ENCODE measurements at regions not wholly inside any gene's neighbourhood (a gene's known extent, or its start where the extent isn't known, plus 50 kb on each side); places are given as distances from the start of the nearest gene placed in this dataset.

DNA sequence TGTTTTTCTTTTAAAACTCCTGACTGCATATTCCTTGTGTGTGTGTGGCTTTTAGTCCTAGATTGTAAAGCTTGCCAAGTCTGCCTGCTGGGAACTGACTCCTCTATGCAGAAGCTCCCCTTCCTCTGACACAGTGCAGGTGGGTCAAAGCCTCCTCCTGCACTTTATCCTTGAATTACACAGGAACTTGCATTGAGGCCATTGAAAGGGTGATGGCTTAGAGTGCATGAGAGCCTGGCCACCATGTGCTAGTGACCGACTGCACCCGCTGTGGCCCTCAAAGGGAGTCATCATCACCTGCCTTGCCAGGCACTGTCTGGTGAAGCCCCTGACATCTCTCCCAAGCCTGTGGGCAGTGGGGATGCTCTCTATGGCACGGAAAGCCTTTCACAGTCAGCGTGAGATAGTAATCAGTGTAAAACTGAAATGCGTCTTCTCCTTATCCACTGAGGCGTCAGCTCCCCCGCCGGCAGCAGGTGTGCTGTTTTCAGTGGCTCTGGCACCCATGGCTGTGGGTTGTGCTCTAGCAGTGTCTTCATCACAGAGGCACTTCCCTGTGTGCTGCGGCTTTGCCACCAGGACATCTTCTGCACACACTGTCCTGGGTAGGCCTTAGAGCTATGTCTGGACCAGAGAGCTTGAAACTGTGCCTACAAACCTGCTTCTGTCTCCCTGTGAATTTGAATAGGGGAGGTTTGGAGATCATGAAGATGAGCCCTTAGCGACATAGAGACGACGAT is 87.9 kb downstream of the THBS2 start:
- DNase-seq = no peak

DNA sequence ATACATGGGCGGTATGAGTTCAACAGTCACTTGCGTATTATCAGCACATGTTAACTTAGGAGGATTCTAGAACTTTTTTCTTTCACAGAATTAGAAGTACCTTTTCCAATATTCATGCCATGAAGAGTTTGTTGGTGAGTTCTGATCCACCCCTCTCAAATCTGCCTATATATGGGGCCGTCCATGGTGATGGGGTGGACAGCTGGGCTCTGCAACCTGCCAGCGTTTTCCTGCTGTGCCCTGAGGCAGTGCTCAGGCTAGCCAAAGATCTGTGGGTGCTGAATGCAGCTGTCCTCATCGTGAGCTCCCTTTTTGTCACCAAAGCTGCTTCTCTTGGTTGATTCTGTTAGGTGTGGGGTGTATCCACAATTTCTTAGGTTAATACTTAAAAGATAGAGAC is 88.7 kb downstream of the THBS2 start:
- DNase-seq = no peak

DNA sequence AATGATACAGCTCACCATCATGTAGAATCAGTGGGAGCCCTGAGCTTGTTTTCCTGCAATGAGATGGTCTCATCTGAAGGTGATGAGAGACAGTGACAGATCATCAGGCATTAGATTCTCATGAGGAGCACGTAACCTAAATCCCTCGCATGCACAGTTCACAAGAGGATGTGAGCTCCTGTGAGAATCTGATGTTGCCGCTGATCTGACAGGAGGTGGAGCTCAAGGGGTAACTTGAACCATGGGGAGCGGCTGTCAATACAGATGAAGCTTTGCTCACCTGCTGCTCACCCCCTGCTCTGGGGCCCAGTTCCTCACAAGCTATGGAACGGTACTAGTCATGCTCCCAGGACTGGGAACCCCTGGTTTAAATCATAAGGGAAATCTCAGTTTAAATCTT is 89.2 kb downstream of the THBS2 start:
- DNase-seq = no peak

DNA sequence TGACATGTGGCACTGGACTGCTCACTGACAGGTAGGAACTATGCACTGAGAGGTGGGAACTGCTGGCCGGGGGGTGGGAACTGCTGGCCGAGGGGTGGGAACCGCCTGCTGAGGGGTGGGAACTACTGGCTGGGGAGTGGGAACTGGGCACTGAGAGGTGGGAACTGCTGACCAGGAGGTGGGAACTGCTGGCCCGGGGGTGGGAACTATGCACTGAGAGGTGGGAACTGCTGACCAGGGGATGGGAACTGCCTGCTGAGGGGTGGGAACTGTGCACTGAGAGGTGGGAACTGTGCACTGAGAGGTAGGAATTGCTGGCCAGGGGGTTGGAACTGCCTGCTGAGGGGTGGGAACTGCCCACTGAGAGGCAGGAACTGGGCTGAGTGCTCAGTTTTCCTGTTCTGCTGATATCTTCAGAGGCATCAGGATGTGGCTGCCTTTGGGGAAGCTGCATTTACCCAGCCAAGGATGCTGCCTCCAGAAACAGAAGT is 90.2 kb downstream of the THBS2 start:
- no peak for DNase-seq

DNA sequence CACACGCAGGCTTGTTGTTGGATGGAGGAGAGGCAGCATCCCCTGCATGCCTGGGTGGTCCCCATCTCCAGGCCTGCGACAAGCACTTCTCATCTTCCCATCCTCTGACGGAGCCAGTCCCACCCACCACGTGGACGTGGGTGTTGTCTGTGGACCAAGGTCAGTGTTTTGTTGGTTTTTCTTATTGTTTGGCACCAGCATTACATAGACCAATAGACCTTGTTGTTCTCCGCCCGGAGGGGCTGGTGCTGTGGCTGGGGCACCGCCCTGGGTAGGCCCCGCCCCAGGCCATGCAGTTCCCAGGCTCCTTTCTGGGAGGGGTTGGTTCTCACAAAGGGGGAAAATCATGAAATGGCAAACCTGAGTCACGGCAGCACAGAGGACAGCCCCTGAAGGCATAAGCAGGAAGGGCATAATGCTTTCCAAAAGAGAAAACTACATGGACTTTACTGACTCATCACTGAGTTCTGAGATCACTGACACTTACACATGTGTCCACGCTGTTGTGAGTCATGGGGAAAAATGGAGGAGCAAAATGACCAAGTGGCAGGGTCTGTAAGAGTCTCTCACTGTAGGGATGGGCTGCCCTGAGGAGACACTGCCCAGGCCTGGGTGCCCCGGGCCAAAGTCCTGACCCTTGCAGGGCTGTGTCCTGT is 90.8 kb downstream of the THBS2 start:
- DNase-seq = no peak

DNA sequence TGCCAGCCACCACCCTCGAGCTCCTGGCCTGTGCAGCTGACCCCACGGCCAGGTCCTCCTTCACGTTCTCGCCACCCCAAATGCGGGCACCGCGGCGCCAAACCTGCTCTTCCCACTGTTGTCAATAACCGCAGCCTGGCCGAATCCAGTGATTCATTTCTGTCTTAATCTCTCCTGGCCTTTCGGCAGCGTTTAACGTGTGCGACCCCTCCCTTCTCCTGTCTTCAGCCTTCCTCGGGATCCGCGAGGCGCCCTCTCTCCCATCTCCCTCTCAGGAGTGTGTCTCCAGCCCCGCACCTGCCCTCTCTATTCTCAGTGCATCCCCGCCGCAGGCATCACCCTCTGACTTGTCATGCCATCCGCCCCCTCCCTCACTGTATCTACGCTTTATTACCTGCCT is 91.4 kb downstream of the THBS2 start:
- DNase-seq = no peak

DNA sequence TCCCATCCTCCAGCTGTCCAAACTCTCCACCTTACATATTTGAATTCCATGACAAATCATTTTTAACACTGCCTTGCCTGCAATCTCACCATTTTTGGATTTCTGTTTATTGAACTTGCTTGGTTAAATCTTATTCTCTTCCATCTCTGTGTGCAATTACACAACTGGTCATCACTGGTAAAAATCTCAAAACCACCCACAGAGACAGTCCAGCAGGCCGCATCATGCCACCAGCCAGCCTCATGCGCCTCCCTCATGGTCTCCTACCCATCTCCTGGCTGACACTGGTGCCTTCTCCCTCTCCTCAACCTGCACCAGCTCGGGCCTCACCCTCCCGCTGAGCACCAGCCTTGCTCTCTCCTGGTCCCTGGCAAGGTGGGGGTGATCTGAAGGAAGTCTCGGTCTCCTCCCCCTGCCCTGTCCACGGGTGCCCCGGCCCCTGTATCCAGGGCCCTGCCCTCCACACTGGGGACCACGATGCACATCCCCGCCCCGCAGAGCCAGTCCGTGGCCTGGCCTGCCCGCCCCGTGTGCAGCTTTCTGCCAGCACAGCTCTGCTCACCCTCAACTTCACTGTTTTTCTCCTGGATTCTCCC is 92.0 kb downstream of the THBS2 start:
- DNase-seq = no peak

DNA sequence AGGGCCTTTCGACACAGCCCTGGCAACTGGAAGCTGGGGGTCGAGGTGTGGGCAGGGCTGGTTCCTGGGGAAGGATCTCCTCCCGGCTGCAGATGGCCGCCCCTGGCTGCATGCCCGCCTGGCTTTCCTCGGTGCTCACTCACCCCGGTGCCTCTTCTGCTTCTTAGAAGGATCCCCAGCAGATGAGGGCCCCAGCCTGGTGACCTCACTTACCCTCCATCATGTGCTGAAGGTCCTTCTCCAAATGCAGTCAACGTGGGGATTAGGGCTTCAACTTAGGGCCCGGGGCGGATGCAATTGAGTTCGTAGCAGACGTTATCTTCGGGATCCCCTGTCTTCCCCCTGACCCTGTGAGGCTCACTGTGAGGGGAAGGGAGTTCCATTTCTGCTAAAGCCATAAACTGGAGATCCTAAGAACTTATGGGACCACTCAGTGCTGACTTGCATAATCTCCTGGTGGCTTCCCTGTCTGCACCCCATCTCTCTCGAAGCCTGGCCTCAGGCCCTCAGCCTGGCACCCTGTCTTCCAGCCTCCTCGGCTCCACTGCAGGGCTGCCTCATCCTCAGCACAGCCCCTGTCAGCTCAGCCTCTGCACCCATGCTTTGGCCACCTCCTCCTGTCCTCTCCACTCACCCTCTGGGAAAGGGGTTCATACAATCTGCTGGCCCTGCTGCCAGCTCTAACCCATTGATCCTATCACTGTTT is 92.6 kb downstream of the THBS2 start:
- no peak for DNase-seq

DNA sequence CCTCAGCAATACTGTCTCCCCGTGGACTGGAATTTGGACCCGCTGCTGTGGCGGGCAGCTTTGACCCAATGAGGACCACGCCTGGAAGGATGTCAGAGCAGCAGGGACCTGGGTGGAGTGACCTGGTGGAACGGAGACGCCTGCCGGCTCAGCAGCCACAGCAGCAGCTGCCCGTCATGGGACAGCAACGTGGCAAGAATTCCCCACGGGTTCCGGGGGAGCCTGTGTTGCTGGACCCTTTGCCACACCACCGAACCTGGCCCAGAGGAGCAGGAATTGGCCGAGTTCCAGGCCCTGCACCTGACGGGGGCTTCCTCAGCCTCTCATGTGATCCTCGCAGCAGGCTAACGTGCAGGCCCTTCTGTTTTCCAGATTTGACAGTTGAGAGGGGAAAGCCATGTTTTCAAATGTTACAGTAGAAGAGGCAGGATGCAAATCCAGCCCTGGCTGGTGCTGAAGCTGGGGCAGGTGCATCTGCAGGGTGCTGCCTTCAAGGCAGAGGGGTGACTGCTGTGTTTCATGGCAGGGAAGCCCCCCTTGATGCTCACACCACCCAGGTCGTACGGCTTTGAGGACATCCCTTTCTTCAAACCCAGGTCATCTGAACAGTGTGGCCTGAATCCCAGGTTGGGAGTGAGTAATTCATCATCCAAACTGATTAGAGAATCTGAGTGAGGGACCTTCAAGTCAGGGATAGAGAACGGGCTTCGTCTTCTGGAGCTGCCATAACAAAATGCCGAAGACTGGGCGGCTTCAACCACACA is 93.4 kb downstream of the THBS2 start:
- no peak for DNase-seq

DNA sequence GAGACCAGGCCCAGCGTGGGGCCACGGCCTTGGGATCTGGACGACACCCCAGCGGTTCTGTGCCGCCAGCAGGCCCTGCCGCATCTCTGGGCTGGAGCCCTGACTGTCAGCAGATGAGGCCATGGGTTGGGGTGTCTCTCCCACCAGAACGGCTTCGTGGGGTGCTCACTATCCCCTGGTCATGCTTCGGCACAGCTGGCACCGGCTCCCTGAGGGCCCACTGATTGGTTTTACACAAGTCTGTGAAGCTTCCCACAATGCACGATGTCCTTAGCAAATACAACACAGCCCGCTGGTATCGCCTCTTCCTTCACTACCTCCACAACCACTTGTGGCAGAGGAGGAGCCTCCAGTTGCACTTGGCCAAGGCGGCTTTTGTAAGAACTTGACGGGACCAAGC is 94.3 kb downstream of the THBS2 start:
- DNase-seq = no peak

DNA sequence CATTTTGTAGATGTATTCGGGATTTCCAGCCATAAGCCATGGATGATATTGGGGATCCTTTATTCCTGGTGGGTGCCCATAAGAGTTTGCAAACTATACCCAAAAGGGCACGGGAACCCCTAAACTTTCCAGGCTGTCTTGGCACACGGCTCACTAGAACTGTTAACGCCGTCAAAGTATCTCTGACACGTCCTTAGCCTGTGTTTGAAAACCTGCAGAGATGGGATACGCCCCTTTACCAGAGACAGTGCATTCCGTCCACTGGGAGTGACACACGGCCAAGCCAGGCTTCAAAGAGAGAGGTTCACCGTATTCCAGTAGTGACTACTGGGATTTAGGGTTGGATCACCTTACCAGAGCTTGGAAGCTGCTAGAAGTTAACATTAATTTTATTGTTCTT is 95.0 kb downstream of the THBS2 start:
- DNase-seq = no peak

DNA sequence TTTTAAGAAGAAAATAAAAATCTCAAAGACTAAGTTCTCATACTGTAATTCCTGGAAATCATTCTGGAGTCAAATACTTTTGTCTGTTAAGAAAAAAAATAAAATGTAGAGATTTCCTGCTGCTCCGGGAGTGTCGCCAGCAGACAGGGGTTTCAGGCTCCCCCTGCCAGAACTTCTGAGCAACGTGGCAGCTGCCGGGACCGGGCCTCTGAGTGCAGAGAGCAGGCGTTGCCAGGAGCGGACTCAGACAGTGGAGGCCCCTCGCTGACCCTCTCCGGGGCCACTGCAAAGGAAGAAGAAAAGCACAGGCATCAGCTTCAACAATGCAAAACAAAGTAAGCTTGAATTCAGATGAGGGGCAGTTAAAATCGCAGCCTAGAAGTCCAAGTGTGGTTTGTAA is 95.5 kb downstream of the THBS2 start:
- peak; percentile 87 for DNase-seq

DNA sequence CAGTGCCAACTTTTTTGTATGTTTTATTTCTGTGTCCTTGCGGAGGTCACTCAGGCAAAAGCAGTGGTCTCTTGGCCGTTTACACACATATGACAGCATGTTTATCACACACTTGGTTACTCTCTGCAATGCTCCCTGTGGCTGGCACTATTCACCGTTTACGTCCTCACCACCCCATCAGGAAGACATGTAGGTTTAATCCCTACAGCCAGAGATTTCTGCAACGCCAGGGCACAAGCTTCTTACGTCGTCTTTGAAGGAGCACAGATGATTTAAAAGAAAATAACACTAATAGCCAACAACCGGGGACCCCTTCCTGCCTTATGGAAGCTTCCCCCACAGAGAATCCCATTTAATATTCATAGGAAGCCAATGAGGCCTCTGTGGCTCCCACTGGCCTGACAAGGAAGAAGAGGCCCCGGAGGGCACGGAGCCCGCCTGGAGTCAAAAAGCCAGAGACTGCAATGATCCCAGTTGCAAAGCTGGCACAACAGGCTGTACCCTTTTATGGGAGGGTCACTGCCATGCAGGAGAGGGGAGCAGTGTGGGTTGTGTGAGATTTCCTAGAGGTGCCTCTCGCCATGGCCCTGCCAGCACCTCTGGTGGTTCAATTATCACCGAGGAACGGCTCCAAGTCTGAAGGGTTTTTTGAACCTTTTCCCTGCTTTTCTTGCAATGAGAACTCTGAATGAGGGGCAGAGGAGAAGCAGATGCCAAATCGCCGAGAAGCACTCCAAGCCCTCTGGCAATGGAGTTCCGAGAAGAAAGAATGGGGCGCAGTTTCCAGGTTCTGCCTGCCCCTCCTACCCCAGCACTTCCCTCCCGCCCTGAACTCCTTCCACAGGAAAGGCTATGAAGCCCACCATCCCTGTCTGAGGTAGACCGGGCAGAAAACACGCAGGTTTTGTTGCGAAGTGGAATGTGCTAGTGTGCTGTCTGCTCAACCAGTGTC is 96.2 kb downstream of the THBS2 start:
- peak; percentile 55 for DNase-seq

DNA sequence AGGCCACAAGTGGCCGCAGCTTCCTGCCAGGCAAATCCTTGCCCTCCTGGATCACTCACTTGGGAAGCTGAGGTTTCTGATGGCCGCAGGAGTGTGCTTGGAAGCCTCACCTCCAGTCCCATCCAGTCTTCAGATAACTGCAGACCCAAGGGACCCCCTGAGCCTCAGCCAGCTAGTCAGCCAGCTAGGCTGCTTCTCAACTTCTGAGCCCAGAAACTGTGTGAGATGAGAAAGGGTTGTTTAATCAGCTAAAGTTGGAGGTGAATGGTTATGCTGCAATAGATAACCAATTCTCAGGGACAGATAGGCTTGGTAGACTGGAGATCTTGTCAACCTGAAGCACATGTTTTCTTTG is 96.9 kb downstream of the THBS2 start:
- DNase-seq = no peak

DNA sequence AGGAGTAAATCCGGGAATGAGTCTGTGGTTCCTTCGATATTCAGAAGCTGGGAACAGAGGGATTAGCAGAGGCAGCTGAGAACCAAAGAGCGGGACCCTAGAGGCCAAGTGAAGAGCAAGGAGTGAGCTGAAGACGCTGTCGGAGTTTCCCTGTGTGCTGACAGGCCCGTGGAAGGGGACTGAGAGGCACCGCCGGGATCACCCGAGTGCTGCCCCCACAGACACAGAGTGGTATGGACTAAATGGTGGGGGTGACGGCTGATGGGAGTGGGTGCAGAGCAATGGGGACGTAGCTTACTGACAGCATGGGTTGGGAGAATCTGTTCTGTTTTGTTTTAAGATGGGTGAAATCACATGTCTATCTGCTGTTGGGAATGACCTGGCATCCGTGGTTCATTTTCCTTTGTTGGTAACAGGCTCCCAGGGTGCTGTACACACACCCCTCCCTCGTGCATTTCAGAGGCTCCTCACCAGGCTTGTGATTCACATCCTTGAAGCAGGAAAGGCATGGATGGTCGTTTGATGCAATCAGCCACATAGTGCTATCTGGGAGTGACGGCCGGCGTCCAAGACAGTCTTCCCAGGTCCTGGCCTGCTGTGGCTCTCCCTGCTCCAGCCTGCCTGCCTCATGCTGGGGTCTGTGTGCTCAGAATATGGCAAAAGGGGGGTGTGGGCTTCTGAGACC is 97.4 kb downstream of the THBS2 start:
- no peak for DNase-seq

DNA sequence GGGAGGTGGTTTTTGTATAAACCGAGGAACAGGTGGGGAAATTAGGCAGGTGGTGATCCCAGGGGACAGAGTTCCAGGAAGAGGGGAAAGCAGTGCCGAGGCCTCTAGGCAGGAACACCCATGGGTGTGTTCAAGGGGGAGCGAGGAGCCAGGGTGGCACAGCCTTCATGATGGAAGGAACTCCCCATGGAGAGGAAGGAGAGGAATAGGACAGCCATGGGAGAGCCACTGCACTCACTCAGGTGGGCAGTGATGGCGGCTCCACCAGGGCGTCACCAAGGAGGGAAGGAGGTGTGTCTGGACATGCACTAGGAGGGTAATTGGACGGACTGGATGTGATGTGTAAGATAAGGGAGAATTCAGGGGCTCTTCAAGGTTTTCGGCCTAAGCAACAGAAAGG is 98.2 kb downstream of the THBS2 start:
- DNase-seq = no peak

DNA sequence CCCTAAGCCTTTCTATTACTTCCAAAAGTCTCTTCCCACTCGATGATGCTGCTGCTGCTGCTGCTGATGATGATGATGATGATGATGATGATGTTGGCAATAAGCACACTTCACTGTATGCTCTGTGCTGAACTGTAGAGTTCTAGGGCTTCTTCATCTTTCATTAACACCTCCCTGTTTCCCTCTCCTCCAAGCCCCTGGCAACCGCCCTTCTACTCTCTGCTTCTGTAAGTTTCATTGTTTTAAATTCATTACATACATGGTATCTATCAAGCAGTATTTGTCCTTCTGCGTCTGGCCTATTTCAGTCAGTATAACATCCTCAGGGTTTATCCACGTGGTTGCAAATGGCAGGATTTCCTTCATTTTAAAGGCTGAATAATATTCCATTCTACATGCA is 100.2 kb downstream of the THBS2 start:
- no peak for DNase-seq

DNA sequence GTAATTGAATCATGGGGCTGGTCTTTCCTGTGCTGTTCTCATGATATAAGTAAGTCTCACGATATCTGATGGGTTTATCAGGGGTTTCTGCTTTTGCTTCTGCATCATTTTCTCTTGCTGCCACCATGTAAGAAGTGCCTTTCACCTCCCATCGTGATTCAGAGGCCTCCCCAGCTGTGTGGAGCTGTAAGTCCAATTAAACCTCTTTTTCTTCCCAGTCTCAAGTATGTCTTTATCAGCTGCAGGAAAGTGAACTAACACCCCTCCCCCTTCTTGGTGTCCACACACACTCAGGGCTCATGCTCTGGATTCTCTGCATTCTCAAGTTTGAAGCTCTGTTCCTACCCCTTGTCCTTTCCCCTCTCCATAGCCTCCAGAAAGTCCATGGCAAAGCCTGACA is 107.1 kb downstream of the THBS2 start:
- no peak for DNase-seq

DNA sequence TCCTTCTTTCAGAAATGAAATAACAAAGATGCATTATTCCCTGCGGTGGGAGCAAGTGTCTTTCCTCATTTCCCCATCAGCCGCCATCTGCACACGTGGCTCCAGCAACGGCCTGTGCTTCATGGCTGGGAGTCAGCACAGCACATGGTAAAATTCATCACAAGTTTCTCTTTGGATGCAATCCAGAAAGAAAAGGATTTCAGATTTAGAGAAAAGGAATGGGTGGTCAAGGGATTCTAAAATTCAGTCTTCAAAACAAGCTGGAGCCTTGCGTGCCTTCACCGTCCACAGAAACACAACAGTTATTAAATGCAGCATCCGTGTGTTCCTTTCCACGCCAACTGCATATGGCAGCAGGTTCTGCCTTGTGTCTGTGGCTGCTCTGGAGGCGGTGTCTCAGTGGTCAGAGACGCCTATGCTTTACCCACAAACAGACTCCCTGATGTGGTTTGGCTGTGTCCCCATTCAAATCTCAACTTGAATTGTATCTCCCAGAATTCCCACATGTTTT is 107.6 kb downstream of the THBS2 start:
- peak; percentile 71 for DNase-seq

DNA sequence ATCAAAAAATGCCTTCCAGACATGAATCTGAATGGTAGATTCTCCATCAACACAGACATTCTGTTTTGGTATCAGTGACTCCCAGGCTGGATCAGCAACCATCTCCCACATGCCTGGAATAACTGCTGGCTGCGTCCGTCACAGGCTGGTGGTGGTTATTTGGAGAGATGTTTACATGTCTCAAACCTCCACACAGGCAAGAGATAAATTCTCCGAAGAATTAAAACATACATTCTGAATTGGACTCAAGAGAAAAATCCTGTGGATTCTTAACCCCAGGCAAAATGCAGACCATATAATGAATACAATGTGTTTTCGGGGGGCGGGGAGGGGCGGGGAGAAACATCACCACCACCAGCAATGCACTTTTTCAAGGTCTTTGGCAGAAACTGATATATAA is 108.2 kb downstream of the THBS2 start:
- DNase-seq = peak; percentile 54

DNA sequence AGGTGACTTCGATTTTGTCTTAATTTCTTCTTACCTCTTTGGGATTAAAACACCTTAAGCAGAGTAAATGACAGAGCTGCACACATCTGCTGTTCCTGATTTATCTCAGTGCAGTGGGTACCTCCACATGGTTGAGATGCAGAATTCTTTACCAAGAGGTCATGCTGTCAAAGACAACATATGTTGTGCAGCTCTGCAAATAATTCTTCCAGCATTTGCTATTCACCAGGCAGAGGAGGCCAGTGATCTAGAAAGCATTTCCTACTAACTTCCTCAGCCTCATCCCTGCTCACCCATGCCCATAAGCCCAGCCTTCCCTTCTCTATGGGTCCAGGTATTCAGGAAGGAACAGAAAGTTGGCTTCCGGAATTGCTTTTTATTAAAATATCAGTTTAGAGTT is 109.3 kb downstream of the THBS2 start:
- DNase-seq = no peak
